ENCODE measurements at regions not wholly inside any gene's neighbourhood (a gene's known extent, or its start where the extent isn't known, plus 50 kb on each side); places are given as distances from the start of the nearest gene placed in this dataset.

GRCh38 chr1:240691909-240692705 lies 80.2 kb upstream of the GREM2 start:
- DNase-seq (ENCODE audit: low read depth): peak; percentile 75
- H3K4me3 ChIP-seq (ENCODE audit: low read length): no peak overlapping the region

GRCh38 chr1:240691501-240691900 lies 79.5 kb upstream of the GREM2 start:
- no peak overlapping the region for H3K4me3 ChIP-seq (ENCODE audit: low read length)
- no peak for TF ChIP-seq CTCF (conservative IDR thresholded peaks at IDR 0.05; ENCODE audit: low read length)
- DNase-seq (ENCODE audit: low read depth): no peak

More at GRCh38 chr1:240691909-240692705, 80.2 kb upstream of the GREM2 start:
- peak; percentile 99 for TF ChIP-seq CTCF (conservative IDR thresholded peaks at IDR 0.05; ENCODE audit: low read length)

GRCh38 chr1:240687820-240688219 lies 75.9 kb upstream of the GREM2 start:
- no peak for DNase-seq (ENCODE audit: low read depth)
- H3K4me3 ChIP-seq (ENCODE audit: low read length): no peak overlapping the region
- no peak for TF ChIP-seq CTCF (conservative IDR thresholded peaks at IDR 0.05; ENCODE audit: low read length)

GRCh38 chr1:240683576-240683975 lies 71.6 kb upstream of the GREM2 start:
- no peak overlapping the region for H3K4me3 ChIP-seq (ENCODE audit: low read length)
- TF ChIP-seq CTCF (conservative IDR thresholded peaks at IDR 0.05; ENCODE audit: low read length): no peak
- peak; percentile 98 for DNase-seq (ENCODE audit: low read depth)

GRCh38 chr1:240682859-240683242 lies 70.9 kb upstream of the GREM2 start:
- DNase-seq (ENCODE audit: low read depth): no peak
- no peak overlapping the region for H3K4me3 ChIP-seq (ENCODE audit: low read length)
- no peak for TF ChIP-seq CTCF (conservative IDR thresholded peaks at IDR 0.05; ENCODE audit: low read length)

- no peak for TF ChIP-seq CTCF (conservative IDR thresholded peaks at IDR 0.05; ENCODE audit: low read length)
- H3K4me3 ChIP-seq (ENCODE audit: low read length): no peak overlapping the region
- peak; percentile 63 for DNase-seq (ENCODE audit: low read depth)
These were observed 70.4 kb upstream of the GREM2 start for GRCh38 chr1:240682166-240682858.

Data from AG10803 (cell line).